Inflammatory macrophage treated with lipopolysaccharide for 4 hours (primary cell): ENCODE measurements at regions not wholly inside any gene's neighbourhood (a gene's known extent, or its start where the extent isn't known, plus 50 kb on each side); places are given as distances from the start of the nearest gene placed in this dataset.
"Not testable (repeated sequence)": the region's sequence is repeated elsewhere in the genome, so short reads cannot be mapped to it uniquely, and the experiment has no call there.

ENCODE experiments used
- DNase-seq: peaks from one replicate; pipeline ENCODE4 v3.0.0-alpha.2; 2020

DNA sequence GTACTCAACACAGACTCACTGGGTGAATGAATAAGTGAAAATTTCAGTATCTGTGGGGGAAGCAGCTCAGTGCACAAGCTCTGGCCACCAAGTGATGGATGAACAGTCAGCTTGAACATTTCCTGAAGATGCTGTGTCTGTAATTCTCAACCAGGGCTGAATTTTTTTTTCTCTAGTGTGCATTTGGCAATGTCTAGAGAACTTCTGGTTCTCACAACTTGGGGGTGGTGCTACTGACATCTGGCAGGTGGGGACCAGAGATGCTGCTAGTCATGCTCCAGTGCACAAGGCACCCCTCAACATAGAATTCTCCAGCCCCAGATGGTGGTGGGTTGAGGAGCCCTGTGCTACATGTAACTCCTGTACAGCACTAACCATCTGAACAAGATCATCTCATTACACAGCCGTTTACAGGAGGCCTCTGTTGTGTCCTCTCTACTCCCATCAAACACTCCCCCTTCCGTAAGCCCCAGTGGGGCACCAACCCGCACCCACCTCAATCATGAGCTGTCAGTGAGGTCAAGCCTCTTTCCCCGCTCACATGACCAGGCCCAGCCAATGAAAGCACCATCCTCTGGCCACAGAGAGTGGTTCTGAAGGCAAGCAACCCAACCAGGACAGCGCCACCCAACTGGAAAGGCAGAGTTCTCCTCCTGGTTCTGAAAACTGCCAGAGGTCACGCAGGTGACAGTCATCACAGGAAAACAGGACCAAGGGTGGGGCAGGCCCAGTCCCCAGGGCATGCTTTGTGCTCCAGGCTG, 103.9 kb upstream of the PMEPA1 start:
- no peak for DNase-seq

DNA sequence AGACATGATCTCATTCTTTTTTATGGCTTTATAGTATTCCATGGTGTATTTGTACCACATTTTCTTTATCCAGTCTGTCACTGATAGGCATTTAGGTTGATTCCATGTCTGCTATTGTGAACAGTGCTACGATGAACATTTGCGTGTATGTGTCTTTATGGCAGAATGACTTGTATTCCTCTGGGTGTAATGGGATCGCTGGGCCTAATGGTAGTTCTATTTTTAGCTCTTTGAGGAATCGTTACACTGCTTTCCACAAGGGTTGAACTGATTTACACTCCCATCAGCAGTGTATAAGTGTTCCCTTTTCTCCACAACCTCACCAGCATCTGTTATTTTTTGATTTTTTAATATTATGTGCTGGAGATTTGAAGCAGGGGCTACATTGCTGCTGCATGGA, 102.8 kb upstream of the PMEPA1 start:
- not testable (repeated sequence) for DNase-seq

DNA sequence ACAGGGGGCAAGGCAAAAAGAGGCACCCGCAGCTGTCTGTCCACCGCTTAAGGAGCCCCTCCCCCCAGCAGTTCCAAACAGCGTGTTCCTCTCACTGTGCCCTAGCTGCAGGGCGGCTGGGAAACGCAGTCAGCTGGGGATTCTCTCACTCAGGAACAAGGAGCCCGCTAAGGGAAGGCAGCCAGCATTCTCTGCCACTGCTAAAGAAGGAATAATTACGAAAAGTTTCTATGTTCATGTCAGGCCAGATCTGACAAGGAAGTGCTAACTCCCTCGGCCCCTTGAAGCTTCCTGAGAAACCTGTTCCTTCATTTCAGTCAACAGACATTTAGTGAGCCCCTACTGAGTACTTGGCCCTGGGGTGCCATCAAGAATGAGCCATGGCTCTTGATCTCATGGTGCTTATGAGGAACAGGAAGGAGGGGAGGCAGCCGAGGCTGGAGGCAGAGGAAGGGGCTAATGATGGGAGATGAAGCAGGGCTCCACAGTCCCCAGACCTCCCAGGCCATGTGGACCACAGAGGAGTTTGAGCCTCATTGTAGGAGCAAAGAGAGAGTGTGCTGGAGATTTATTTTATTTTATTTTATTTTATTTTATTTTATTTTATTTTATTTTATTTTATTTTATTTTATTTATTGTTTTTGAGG, 101.7 kb upstream of the PMEPA1 start:
- DNase-seq, result no peak

GRCh38 chr20:57810511-57811373, 100.9 kb upstream of the PMEPA1 start:
- DNase-seq, result no peak

- no peak for DNase-seq
These were observed 99.9 kb upstream of the PMEPA1 start for GRCh38 chr20:57809661-57810172.

DNA sequence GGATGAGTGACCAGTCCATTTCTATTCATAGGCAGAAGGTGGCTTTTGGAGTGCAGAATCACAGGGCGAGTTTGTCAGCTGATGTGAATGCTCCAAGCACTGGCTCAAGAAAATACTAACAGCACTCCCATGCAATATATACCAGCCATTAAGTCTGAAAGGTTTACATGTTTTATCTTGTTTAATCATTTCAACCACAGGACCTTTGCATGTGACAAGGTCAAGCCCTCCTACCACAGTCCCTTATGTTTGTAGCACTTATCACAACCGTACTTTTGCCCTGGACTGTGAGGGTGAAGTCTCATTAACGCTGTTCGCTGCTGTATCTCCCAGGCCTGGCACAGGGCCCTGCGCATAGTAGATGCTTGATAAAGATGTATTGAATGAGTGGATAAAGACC, 99.3 kb upstream of the PMEPA1 start:
- no peak for DNase-seq

- DNase-seq, result no peak
These were observed 98.7 kb upstream of the PMEPA1 start for GRCh38 chr20:57808264-57809070.

- DNase-seq, result no peak
These were observed 97.8 kb upstream of the PMEPA1 start for GRCh38 chr20:57807401-57808263.

DNA sequence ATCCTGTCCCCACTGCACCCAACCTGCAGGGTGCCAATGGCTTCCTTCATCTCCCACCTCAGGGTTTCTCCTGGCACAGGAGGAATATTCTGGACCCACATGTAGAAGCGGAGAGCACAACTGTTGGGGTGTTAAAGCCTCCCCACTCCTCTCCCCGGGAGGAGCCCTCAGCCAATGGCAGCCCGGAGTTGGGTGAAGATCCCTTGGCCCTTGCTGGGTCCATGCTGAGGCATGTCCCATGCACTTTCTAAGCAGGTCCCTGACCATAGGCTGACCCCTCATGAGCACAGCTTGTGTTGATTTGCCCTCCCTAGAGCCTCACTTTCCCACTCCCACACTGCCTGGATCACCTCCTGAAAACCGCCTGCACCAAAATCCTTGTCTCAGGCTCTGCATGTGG, 97.2 kb upstream of the PMEPA1 start:
- DNase-seq, result no peak

GRCh38 chr20:57806476-57806875, 96.7 kb upstream of the PMEPA1 start:
- DNase-seq, result no peak

DNA sequence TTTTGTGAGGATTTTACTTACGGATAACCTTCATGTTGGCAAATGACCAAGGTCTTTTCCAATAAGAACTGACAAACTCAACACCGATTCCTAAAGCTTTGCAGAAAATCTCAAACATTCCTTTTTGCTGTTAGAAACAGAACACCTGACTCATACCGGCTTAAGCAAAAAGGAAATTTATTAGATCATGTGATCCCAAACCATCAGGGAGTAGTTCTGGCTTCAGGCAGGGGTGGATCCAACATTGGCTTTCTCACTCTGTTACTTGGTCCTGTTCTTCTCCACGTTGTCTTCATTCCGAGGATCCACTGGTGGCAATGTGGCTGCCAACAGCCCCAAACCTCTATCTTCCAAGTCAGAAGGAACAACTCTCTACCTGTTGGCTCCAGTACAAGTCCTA, 95.9 kb upstream of the PMEPA1 start:
- DNase-seq, result no peak

DNA sequence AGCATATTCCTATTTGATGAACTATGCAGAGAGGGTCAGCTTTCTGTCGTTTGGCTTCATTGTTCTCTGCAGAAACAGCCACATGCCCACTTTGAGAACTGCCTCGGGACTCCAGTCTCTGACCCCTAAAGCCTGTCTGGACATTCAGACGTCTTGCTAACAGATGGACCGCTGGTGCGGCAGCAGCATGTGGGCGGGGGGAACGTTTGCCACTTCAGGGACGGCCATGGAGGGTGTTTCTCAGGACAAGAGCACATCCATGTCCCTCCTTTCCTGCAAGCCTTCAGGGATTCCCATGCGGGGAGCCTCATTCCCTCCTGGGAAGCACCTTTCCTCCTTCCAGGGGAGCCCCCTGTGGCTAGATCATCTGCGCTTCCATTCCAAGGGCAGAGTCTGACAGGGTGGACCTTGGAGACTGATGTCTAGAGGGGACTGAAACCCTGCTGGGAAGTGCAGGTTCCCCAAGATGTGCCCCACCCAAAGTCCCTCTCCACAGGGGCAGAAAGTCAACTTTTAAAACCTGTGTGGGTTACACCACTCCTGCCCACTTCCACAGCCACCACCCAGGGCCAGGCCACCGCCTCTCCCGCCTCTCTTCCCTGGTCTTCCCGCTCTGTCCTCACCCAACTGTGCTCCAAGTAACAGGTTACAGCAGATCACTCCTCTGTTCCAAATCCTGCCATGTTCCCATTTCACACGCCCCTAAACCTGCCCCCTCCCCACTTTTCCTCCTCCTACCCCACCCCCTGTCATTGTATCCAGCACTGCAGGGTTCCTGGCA, 94.8 kb upstream of the PMEPA1 start:
- no peak for DNase-seq

DNA sequence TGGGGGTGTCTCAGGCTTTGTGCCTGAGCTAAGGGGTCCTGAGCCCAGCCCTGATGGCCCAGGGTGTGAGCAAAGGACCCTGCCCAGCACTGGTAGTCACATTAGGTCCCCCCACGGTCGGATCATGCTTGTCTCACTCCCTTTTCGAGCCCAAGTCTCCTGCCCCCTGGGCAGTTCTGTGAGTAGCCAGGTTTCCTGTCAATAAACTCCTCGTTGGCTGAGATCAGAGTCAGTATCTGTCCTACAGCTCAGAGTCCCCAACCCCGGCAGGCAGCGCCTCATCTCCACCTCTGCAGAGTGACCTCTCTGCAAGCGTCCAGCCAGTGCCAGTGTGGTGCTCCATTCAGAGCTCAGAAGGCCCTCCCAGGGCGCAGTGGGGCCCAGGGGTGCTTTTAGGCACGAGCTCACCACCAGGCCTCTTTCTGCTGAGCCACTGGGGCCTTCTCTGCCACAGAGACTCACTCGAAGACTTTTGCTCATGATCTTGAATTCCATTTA, 93.7 kb upstream of the PMEPA1 start:
- no peak for DNase-seq

DNA sequence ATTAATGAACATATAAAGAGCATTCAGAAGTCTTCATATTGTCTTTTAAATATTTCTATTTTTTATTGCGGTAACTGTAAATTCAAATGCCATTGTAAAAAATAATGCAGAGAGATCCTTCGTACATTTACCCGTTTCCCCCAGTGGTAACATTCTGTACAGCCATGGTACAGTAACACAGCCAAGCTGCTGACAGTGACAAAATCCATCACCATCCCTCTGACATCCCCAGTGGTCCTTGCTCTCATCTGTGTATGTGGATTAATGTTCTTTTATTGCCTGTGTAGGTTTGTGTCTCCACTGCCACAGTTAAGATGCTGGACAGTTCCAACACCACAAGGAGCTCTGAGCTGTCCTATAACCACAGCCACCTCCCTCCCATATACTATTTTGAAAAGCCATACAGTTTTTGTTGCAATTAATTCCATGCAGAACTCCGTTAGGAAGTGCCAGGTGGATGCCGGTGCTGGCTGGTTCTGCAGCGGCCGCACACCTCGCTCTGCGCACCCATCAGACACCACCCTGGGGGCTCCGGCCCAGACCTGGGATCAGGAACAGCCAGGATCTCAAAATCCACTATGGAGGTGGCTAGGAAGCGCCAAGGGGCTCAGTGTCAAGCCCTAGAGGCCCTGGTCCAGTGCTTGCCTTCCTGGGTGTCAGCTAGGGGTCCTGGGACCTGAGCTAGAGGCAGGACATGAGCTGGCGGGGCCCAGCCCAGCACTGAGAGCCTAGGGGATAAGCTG, 93.1 kb upstream of the PMEPA1 start:
- DNase-seq, result no peak

DNA sequence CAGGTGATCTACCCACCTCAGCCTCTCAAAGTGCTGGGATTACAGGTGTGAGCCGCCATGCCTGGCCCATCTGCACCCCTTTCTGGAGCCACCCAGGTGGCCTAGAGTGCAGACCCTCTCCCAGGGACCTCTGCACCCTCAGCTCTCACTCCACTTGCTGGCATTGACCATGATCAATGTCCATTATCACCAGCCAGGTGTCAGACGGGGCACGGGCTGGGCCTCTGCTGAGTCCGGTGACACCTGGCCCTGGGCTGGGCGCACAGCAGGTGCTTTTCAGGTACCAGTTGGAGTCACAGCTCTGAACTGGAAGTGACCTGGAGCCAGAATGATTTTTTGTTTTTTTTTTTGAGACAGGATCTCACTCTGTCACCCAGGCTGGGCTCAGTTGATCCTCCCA, 91.8 kb upstream of the PMEPA1 start:
- no peak for DNase-seq

GRCh38 chr20:57800791-57801430, 91.1 kb upstream of the PMEPA1 start:
- DNase-seq, result no peak

DNA sequence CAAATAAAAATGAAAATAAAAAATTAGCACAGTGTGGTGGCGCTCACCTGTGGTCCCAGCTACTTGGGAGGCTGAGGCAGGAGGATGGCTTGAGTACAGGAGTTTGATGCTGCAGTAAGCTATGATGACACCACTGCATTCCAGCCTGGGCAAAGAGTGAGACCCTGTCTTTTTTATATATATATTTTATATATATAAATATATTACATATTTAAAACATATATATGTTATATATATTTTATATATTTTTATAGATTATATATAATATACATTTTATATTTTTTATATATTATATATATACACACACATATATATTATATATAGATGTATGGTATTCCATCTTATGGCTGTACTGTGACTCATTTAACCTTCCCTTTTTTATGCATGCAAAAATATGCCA, 87.6 kb upstream of the PMEPA1 start:
- DNase-seq, result no peak

GRCh38 chr20:57795977-57796560, 86.3 kb upstream of the PMEPA1 start:
- DNase-seq, result no peak

DNA sequence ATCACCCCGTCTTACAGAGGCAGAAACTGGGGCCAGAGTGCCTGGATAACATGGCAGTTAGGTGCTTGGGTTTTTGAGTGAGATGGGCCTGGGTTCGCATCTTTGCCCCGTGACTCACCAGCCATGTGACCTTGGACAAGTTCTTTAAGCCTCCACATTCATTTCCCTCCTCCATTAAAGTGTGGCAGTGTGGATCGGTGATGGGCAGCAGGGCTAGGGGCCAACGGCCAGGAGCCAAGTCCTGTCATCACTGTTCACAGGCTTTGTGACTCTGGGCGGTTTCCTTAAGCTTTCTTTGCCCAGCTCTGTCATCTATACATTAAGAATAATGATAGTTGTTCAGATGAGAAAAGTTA, 85.5 kb upstream of the PMEPA1 start:
- DNase-seq, result no peak
